ENCODE measurements at regions not wholly inside any gene's neighbourhood (a gene's known extent, or its start where the extent isn't known, plus 50 kb on each side); places are given as distances from the start of the nearest gene placed in this dataset.
"Not testable (repeated sequence)": the region's sequence is repeated elsewhere in the genome, so short reads cannot be mapped to it uniquely, and the experiment has no call there.

DNA sequence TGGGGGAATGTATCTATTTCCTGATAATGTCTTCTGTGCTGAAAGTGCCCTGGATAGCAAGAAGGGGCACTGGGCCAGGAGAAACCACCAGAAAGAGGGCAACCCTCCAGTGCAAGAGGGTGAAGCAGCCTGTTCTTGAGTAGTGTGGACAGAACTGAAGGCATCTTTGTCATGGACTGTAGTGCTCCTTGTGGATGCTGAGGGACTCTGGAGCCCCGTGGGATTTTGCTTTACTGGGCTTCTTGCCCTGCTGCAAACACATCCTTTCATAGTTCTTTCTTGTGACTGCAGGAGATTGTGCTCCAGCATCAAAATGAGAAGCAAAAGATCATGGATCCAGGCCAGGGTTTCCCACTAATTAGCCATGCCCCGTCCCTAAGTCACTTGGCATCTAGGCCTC lies 300.6 kb downstream of the ZNF326 start:
- H3K4me3 ChIP-seq = no peak overlapping the region
- no peaks in the 10 kb centered on the region for H3K27me3 ChIP-seq
- no peak for TF ChIP-seq POLR2AphosphoS5 (IDR thresholded peaks at IDR 0.05)
- TF ChIP-seq EP300 (IDR thresholded peaks at IDR 0.05) = no peak
- TF ChIP-seq POLR2A (IDR thresholded peaks at IDR 0.05) = no peak
- TF ChIP-seq, protein P1, sequence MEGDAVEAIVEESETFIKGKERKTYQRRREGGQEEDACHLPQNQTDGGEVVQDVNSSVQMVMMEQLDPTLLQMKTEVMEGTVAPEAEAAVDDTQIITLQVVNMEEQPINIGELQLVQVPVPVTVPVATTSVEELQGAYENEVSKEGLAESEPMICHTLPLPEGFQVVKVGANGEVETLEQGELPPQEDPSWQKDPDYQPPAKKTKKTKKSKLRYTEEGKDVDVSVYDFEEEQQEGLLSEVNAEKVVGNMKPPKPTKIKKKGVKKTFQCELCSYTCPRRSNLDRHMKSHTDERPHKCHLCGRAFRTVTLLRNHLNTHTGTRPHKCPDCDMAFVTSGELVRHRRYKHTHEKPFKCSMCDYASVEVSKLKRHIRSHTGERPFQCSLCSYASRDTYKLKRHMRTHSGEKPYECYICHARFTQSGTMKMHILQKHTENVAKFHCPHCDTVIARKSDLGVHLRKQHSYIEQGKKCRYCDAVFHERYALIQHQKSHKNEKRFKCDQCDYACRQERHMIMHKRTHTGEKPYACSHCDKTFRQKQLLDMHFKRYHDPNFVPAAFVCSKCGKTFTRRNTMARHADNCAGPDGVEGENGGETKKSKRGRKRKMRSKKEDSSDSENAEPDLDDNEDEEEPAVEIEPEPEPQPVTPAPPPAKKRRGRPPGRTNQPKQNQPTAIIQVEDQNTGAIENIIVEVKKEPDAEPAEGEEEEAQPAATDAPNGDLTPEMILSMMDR (IDR thresholded peaks at IDR 0.05) = no peak
- H3K4me1 ChIP-seq = no peaks in the 10 kb centered on the region
- no peaks in the 10 kb centered on the region for H3K9me3 ChIP-seq
- WGBS, 2 donors (ENCODE audit: low coverage in 1 of 2) = 17 to 42% methylated on average over 1 to 2 of the region's 2 CpGs
- H3K36me3 ChIP-seq = no peaks in the 10 kb centered on the region
- H3K27ac ChIP-seq = no peak overlapping the region
- ATAC-seq = no peak

GRCh38 chr1:90291431-90292216 lies 296.7 kb downstream of the ZNF326 start:
- Histone ChIP-seq H3K4me3 (no peak overlapping the region), H3K4me1 (no peaks in the 10 kb centered on the region), H3K27ac (no peak overlapping the region), H3K36me3 (no peaks in the 10 kb centered on the region), H3K27me3 (no peaks in the 10 kb centered on the region), H3K9me3 (no peaks in the 10 kb centered on the region)
- no peak for ATAC-seq
- TF ChIP-seq POLR2AphosphoS5 (IDR thresholded peaks at IDR 0.05) = no peak
- no peak for TF ChIP-seq POLR2A (IDR thresholded peaks at IDR 0.05)
- TF ChIP-seq EP300 (IDR thresholded peaks at IDR 0.05) = no peak
- TF ChIP-seq, protein P1 (IDR thresholded peaks at IDR 0.05) = no peak
- WGBS, 2 donors (ENCODE audit: low coverage in 1 of 2) = 49 to 50% methylated on average over 3 of the region's 3 CpGs

DNA sequence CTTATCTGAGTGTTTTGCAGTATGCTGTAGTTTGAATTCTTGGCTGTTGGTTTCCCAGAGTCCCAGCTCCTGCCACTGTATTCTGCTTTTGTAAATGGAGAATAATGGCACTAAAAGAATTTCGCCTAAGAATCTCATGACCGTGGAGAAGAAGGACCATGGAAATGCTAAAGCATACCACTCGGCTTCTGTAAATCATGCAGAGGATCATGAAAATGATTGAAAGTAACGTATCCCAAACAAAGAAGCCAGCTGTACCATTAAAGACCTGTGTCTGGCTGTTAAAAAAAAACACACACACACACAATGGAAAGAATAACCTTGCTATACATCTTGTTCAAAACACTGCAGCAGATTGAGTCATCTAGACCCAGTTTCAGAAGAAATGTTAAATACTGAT lies 287.9 kb downstream of the ZNF326 start:
- Histone ChIP-seq H3K36me3 (no peaks in the 10 kb centered on the region), H3K27ac (no peak overlapping the region), H3K4me1 (no peaks in the 10 kb centered on the region), H3K27me3 (no peaks in the 10 kb centered on the region), H3K9me3 (no peaks in the 10 kb centered on the region), H3K4me3 (no peak overlapping the region)
- TF ChIP-seq POLR2AphosphoS5 (IDR thresholded peaks at IDR 0.05) (no peak), POLR2A (IDR thresholded peaks at IDR 0.05) (no peak), EP300 (IDR thresholded peaks at IDR 0.05) (no peak)
- TF ChIP-seq, protein P1 (IDR thresholded peaks at IDR 0.05) = no peak
- ATAC-seq = no peak
- 59 to 66% methylated on average over 3 to 4 of the region's 4 CpGs for WGBS, 2 donors (ENCODE audit: low coverage in 1 of 2)

DNA sequence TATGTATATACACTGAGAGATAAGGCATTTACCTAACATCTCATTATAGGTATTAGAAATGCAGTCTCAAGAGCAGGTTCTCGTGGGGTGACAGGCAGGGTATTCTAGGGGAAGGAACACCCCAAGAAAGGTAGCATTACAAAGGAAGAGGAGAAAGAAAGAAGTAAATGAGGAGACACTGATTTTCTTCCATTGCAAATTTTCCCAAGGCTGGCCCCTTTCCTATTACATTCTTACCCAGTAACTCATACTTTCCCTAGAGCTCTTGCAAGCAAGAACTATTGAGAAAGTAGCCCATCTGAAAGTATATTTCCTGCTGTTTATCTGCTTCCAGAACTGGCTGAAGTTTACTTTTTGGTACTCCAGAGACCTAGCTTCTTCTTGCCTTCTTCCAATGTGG lies 287.0 kb downstream of the ZNF326 start:
- ATAC-seq, H3K4me1 ChIP-seq, H3K9me3 ChIP-seq, H3K27ac ChIP-seq, H3K36me3 ChIP-seq, H3K27me3 ChIP-seq, H3K4me3 ChIP-seq: not testable (repeated sequence)
- 63 to 86% methylated on average over 1 of the region's 1 CpG for WGBS, 2 donors (ENCODE audit: low coverage in 1 of 2)

DNA sequence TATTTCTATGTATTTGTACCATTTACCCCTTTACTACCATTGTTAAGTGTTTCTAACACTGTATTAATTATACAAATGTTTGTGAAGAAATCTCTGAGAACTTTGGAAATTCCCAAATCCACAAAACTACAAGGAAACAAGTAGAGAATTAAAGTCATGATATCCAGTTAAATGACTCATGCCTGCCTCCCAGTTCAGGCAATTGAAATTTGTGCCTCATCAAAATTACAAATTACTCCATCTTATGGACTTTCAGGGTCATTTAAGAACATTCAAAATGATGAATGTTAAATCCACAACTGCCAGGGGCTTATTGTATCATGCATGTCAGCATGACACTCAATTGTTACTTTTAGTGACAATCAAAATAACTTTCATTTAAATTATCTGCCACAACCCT lies 282.4 kb downstream of the ZNF326 start:
- TF ChIP-seq EP300 (IDR thresholded peaks at IDR 0.05) (no peak), POLR2AphosphoS5 (IDR thresholded peaks at IDR 0.05) (no peak), POLR2A (IDR thresholded peaks at IDR 0.05) (no peak)
- TF ChIP-seq, protein P1 (IDR thresholded peaks at IDR 0.05) = no peak
- Histone ChIP-seq H3K4me1 (no peaks in the 10 kb centered on the region), H3K36me3 (no peaks in the 10 kb centered on the region), H3K4me3 (no peak overlapping the region), H3K27me3 (no peaks in the 10 kb centered on the region), H3K9me3 (no peaks in the 10 kb centered on the region), H3K27ac (no peak overlapping the region)
- no peak for ATAC-seq

Measured in gastroesophageal sphincter (tissue), 4 donors.